Nucleus accumbens (tissue), 56 donors: ENCODE measurements at regions not wholly inside any gene's neighbourhood (a gene's known extent, or its start where the extent isn't known, plus 50 kb on each side); places are given as distances from the start of the nearest gene placed in this dataset.

ENCODE experiments used
- DNase-seq, 56 donors: peaks; one replicate each; lab custom pipeline; 2025; lab: John Stamatoyannopoulos, UW

GRCh38 chr1:114342376-114342775 is 168.6 kb downstream of the TRIM33 start:
- DNase-seq, result peak in 1 of 56 donors; percentile 4

GRCh38 chr1:114341856-114342255 is 169.1 kb downstream of the TRIM33 start:
- no peak for DNase-seq

GRCh38 chr1:114341299-114341698 is 169.7 kb downstream of the TRIM33 start:
- DNase-seq, result no peak

- DNase-seq, result no peak
These were observed 170.1 kb downstream of the TRIM33 start for GRCh38 chr1:114340892-114341291.

- no peak for DNase-seq
These were observed 171.6 kb downstream of the TRIM33 start for GRCh38 chr1:114339379-114339778.

GRCh38 chr1:114338191-114338890 is 172.7 kb downstream of the TRIM33 start:
- DNase-seq, result no peak

GRCh38 chr1:114337417-114337816 is 173.6 kb downstream of the TRIM33 start:
- DNase-seq, result no peak

GRCh38 chr1:114336360-114336759 is 174.6 kb downstream of the TRIM33 start:
- no peak for DNase-seq

GRCh38 chr1:114335273-114335672 is 175.7 kb downstream of the TRIM33 start:
- DNase-seq, result no peak

GRCh38 chr1:114334297-114334696 is 176.7 kb downstream of the TRIM33 start:
- DNase-seq, result no peak

- no peak for DNase-seq
These were observed 177.3 kb downstream of the TRIM33 start for GRCh38 chr1:114333690-114334089.

GRCh38 chr1:114331936-114332335 is 178.3 kb upstream of the SYT6 start:
- DNase-seq, result no peak

- no peak for DNase-seq
These were observed 176.8 kb upstream of the SYT6 start for GRCh38 chr1:114330451-114330983.

GRCh38 chr1:114328361-114328904 is 174.8 kb upstream of the SYT6 start:
- no peak for DNase-seq

GRCh38 chr1:114324662-114324965 is 170.9 kb upstream of the SYT6 start:
- DNase-seq, result no peak

- DNase-seq, result no peak
These were observed 170.4 kb upstream of the SYT6 start for GRCh38 chr1:114323959-114324661.

- no peak for DNase-seq
These were observed 169.1 kb upstream of the SYT6 start for GRCh38 chr1:114322734-114323133.

- DNase-seq, result no peak
These were observed 168.5 kb upstream of the SYT6 start for GRCh38 chr1:114322207-114322606.

- DNase-seq, result no peak
These were observed 166.9 kb upstream of the SYT6 start for GRCh38 chr1:114320586-114320985.

- DNase-seq, result no peak
These were observed 165.7 kb upstream of the SYT6 start for GRCh38 chr1:114319418-114319817.

- no peak for DNase-seq
These were observed 165.3 kb upstream of the SYT6 start for GRCh38 chr1:114318961-114319360.

GRCh38 chr1:114316204-114316603 is 162.5 kb upstream of the SYT6 start:
- no peak for DNase-seq
